GM21576 (cell line): ENCODE measurements at regions not wholly inside any gene's neighbourhood (a gene's known extent, or its start where the extent isn't known, plus 50 kb on each side); places are given as distances from the start of the nearest gene placed in this dataset.

Source experiments
- ATAC-seq: cut with Tn5 transposase; IDR thresholded peaks from one replicate; pipeline ENCODE4 v1.9.1; 2021; ENCODE audit warnings: mild to moderate bottlenecking, moderate library complexity; ENCODE audit not compliant: unreplicated experiment

DNA sequence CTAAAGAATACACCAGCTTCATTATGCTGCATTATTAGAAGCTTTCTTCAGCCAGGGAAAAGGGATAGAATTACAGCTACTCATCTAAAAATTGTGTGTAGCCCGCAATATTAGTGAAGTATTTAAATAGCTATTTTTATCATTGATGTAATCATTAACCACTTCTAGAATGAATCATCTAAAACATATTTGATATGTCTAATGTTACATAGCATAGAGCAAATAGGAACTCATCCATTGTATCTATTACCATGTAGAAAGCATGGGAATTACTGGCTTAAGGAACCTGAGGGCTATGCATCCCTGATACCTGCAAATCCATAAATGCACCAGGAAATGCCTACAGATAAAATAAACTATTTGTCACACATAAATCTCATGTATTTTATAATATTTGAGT, 54.5 kb upstream of the VGLL3 start:
- ATAC-seq: no peak

DNA sequence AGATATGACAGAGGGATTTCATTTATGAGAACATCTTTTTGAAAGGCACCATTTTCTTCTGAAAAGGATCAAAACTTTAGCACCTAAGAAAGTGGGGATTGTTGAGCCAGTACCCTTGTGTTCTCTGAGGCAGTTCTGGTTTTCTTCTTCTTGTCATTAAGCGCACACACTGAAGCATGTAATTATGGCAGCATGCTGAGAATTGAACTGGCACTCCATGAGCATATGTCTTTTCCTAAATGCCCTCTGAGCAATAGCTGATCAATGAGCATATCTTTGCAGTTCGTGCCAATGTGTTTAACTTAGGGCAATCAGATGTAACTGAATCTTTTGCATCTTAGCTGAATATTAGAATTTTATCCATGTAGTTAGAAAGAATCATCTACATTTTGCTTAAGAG, 53.9 kb upstream of the VGLL3 start:
- ATAC-seq: no peak

DNA sequence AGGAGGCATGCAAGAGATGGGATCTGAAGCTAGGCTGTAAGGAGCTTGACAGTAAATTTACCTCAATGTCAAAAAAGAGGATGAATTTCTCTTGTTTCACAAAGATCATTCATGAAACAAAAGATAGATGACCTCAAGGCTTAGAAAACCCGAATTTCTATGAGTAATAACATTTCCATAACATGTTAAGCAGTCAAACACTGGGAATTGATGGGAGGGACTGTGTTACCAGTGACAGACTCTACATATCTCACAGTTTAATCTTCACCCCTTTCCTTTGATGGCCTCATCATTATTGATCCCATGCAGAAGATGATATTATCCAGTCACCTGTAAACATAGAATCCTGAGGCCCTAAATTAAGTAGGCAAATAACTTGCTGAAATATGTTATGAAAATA, 53.5 kb upstream of the VGLL3 start:
- ATAC-seq: no peak

DNA sequence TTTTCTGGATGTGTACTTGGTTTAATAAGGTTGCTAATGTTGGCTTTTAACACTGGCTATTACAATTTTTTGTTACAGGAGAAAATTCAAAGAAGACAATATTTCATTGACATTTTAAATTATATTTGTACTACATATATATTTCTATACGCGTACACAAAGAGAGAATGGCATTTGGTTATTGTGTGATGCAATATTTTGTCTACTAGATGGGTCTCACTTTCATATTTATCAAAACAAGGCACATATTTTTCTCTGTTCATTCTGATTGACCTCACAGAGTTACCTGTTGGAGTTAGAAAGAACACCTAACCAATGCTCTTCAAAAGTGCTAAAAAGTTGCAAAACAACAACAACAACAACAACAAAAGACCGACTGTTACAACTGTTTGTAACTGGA, 50.2 kb upstream of the VGLL3 start:
- no peak for ATAC-seq
